ENCODE measurements at regions not wholly inside any gene's neighbourhood (a gene's known extent, or its start where the extent isn't known, plus 50 kb on each side); places are given as distances from the start of the nearest gene placed in this dataset.

GRCh38 chr7:80981405-80981804 is 62.6 kb upstream of the SEMA3C start:
- in situ Hi-C loops (cut with HindIII; ENCODE audit: low sequenced_read_pairs) = no loop called here
- no peak for TF ChIP-seq CTCF (IDR thresholded peaks at IDR 0.05; ENCODE audit: low read depth, low read length, missing control alignments)

GRCh38 chr7:80977751-80978150 is 58.9 kb upstream of the SEMA3C start:
- no peak for TF ChIP-seq CTCF (IDR thresholded peaks at IDR 0.05; ENCODE audit: low read depth, low read length, missing control alignments)
- H3K4me3 ChIP-seq (ENCODE audit: low read depth, low read length) = no peak overlapping the region
- DNase-seq (ENCODE audit: low read depth) = no peak
- in situ Hi-C loops (cut with HindIII; ENCODE audit: low sequenced_read_pairs) = no loop called here

More at GRCh38 chr7:80981405-80981804, 62.6 kb upstream of the SEMA3C start:
- DNase-seq (ENCODE audit: low read depth) = no peak
- H3K4me3 ChIP-seq (ENCODE audit: low read depth, low read length) = no peak overlapping the region

GRCh38 chr7:80974396-80975358 is 55.8 kb upstream of the SEMA3C start:
- DNase-seq (ENCODE audit: low read depth) = peak; percentile 16
- in situ Hi-C loops (cut with HindIII; ENCODE audit: low sequenced_read_pairs) = no loop called here
- TF ChIP-seq CTCF (IDR thresholded peaks at IDR 0.05; ENCODE audit: low read depth, low read length, missing control alignments) = no peak

GRCh38 chr7:80971225-80971624 is 52.4 kb upstream of the SEMA3C start:
- DNase-seq (ENCODE audit: low read depth) = no peak
- in situ Hi-C loops (cut with HindIII; ENCODE audit: low sequenced_read_pairs) = no loop called here
- no peak for TF ChIP-seq CTCF (IDR thresholded peaks at IDR 0.05; ENCODE audit: low read depth, low read length, missing control alignments)
- H3K4me3 ChIP-seq (ENCODE audit: low read depth, low read length) = no peak overlapping the region

More at GRCh38 chr7:80974396-80975358, 55.8 kb upstream of the SEMA3C start:
- H3K4me3 ChIP-seq (ENCODE audit: low read depth, low read length) = no peak overlapping the region

Data from astrocyte of the cerebellum (primary cell).